ENCODE measurements at regions not wholly inside any gene's neighbourhood (a gene's known extent, or its start where the extent isn't known, plus 50 kb on each side); places are given as distances from the start of the nearest gene placed in this dataset.

GRCh38 chr1:239225396-239225795, 161.0 kb upstream of the CHRM3 start:
- no peak for TF ChIP-seq POLR2AphosphoS5 (IDR thresholded peaks at IDR 0.05; ENCODE audit: borderline replicate concordance, low read depth, low read length)
- no peak for TF ChIP-seq EZH2 (IDR thresholded peaks at IDR 0.05)
- TF ChIP-seq FOXP2 (optimal IDR thresholded peaks at IDR 0.05; ENCODE audit: control extremely low read depth, extremely low read length, insufficient read depth), result no peak

Data from SK-N-MC (cell line).